HCT116 (cell line): ENCODE measurements at regions not wholly inside any gene's neighbourhood (a gene's known extent, or its start where the extent isn't known, plus 50 kb on each side); places are given as distances from the start of the nearest gene placed in this dataset.

ENCODE experiments used
- ATAC-seq: fragments of 200-7000 bp; cut with Tn5 transposase; 2 replicates; pipeline ENCODE4 v1.9.1; 2020; ENCODE audit warnings: mild to moderate bottlenecking, moderate library complexity
- BruUV-seq: library from RNA; stranded (reverse); fragments of 400-500 nt; replicated peaks from 2 replicates; lab custom pipeline; 2021; lab: Mats Ljungman, UMichigan
- CTCF ChIA-PET: fragments of 300-600 bp; sonication (Branson Sonifier 250); formaldehyde crosslinking; loops from one replicate; lab custom pipeline; 2021; ENCODE audit warnings: antibody characterized with exemption; lab: Charles Lee
- POLR2A ChIA-PET: fragments of 300-600, 350-600 bp; sonication (Branson Sonifier 250); formaldehyde crosslinking; loops from one replicate; lab custom pipeline; 2021; ENCODE audit warnings: antibody characterized with exemption; lab: Charles Lee
- RAD21 ChIA-PET, 2 experiments: fragments of 300-600 bp; sonication (Branson Sonifier 250); formaldehyde crosslinking; loops; one replicate each; lab custom pipeline; 2023; ENCODE audit warnings: low total read pairs in 2 of 2; ENCODE audit not compliant: uncharacterized antibody in 2 of 2, unreplicated experiment in 2 of 2, low non-redundant PET in 1 of 2; lab: Charles Lee
- DNase-seq: peaks from one replicate; pipeline ENCODE4 v3.0.0-alpha.2; 2010; ENCODE audit warnings: low read depth, low spot score
- H2AFZ ChIP-seq: fragments of 200-600 bp; shearing (Covaris generic), sonication (generic); 2 replicates; pipeline ENCODE4 v1.6.1; 2017; ENCODE audit warnings: low read depth, mixed run types, mixed read lengths, antibody characterized with exemption, low read length; ENCODE audit not compliant: poor library complexity, severe bottlenecking
- H3K27ac ChIP-seq: 2 replicates; pipeline ENCODE4 v1.5.1; 2012; ENCODE audit warnings: low read depth, low read length
- H3K27me3 ChIP-seq: fragments of 200-600 bp; sonication (generic); 2 replicates; pipeline ENCODE4 v1.6.1; 2016; ENCODE audit warnings: mixed run types, low read length, mixed read lengths; ENCODE audit not compliant: insufficient read depth
- H3K36me3 ChIP-seq, 2 experiments: fragments of 200-500 bp in 1 of 2; fragments of 200-600 bp in 1 of 2; sonication (Bioruptor generic) in 1 of 2; sonication (generic) in 1 of 2; 2 replicates each; pipeline versions ENCODE4 v1.5.1 to v1.6.1; 2014 to 2016; ENCODE audit warnings: low read length in 2 of 2, inconsistent platforms in 1 of 2, mixed read lengths in 1 of 2, mixed run types in 1 of 2; ENCODE audit not compliant: insufficient read depth in 2 of 2, control insufficient read depth in 1 of 2
- H3K4me1 ChIP-seq, 2 experiments: fragments of 200-600 bp in 1 of 2; sonication (generic) in 1 of 2; 2 replicates each; pipeline versions ENCODE4 v1.5.1 to v1.6.1; 2012 to 2017; ENCODE audit warnings: low read length in 2 of 2, inconsistent platforms in 1 of 2, mild to moderate bottlenecking in 1 of 2, mixed read lengths in 1 of 2, mixed run types in 1 of 2, moderate library complexity in 1 of 2; ENCODE audit not compliant: insufficient read depth in 2 of 2, control insufficient read depth in 1 of 2
- H3K4me2 ChIP-seq: fragments of 200-600 bp; sonication (generic); 2 replicates; pipeline ENCODE4 v1.6.1; 2017; ENCODE audit warnings: mixed run types, low read length, mixed read lengths
- H3K4me3 ChIP-seq, 2 experiments: fragments of 200-600 bp in 1 of 2; sonication (generic) in 1 of 2; replicated peaks in 1 of 2; 2 replicates each; pipeline ENCODE4 v1.5.1; 2011 to 2016; ENCODE audit warnings: low read length in 2 of 2, control low read depth in 1 of 2, low read depth in 1 of 2, mild to moderate bottlenecking in 1 of 2, mixed read lengths in 1 of 2, mixed run types in 1 of 2
- H3K79me2 ChIP-seq: fragments of 200-600 bp; sonication (generic); 2 replicates; pipeline ENCODE4 v1.6.1; 2017; ENCODE audit warnings: mild to moderate bottlenecking, mixed run types, low read length, moderate library complexity, mixed read lengths; ENCODE audit not compliant: insufficient read depth
- H3K9ac ChIP-seq: fragments of 200-600 bp; sonication (generic); 2 replicates; pipeline ENCODE4 v1.6.1; 2016; ENCODE audit warnings: low read length, mixed read lengths
- H3K9me2 ChIP-seq: fragments of 200-600 bp; sonication (generic), shearing (Covaris generic); 2 replicates; pipeline ENCODE4 v1.6.1; 2017; ENCODE audit warnings: mixed run types, mild to moderate bottlenecking, moderate library complexity; ENCODE audit not compliant: insufficient read depth
- H3K9me3 ChIP-seq, 2 experiments: fragments of 200-500 bp in 1 of 2; fragments of 200-600 bp in 1 of 2; sonication (Bioruptor generic) in 1 of 2; sonication (generic) in 1 of 2; 2 replicates each; pipeline ENCODE4 v1.6.1; 2014 to 2017; ENCODE audit warnings: low read length in 2 of 2, mixed read lengths in 2 of 2, inconsistent platforms in 1 of 2, low read depth in 1 of 2, mild to moderate bottlenecking in 1 of 2, mixed run types in 1 of 2, moderate library complexity in 1 of 2; ENCODE audit not compliant: control insufficient read depth in 1 of 2, insufficient read depth in 1 of 2
- H4K20me1 ChIP-seq: fragments of 200-600 bp; sonication (generic), shearing (Covaris generic); 2 replicates; pipeline ENCODE4 v1.6.1; 2017; ENCODE audit warnings: mixed run types, mild to moderate bottlenecking, moderate library complexity; ENCODE audit not compliant: insufficient read depth
- ATF3 ChIP-seq: IDR thresholded peaks from 2 replicates; pipeline ENCODE4 v1.6.1; 2012
- CBX3 ChIP-seq: IDR thresholded peaks from 2 replicates; pipeline ENCODE4 v1.6.1; 2012; ENCODE audit warnings: low read depth
- CEBPB ChIP-seq: IDR thresholded peaks from 2 replicates; pipeline ENCODE4 v1.6.1; 2012; ENCODE audit warnings: low read depth
- EZH2phosphoT487 ChIP-seq: fragments of 200-600 bp; IDR thresholded peaks from 2 replicates; pipeline ENCODE4 v1.6.1; 2018; ENCODE audit warnings: antibody characterized with exemption, borderline replicate concordance
- JUND ChIP-seq: IDR thresholded peaks from 2 replicates; pipeline ENCODE4 v1.6.1; 2012
- REST ChIP-seq: IDR thresholded peaks from 2 replicates; pipeline ENCODE4 v1.6.1; 2012; ENCODE audit warnings: low read depth
- TCF7L2 ChIP-seq: IDR thresholded peaks from 2 replicates; pipeline ENCODE4 v1.7.0; 2011; ENCODE audit warnings: borderline replicate concordance, inconsistent platforms; ENCODE audit not compliant: insufficient read depth, insufficient read length; ENCODE audit errors: extremely low read depth
- ZBTB33 ChIP-seq: IDR thresholded peaks from 2 replicates; pipeline ENCODE4 v1.6.1; 2011; ENCODE audit warnings: mild to moderate bottlenecking, low read length, moderate library complexity; ENCODE audit not compliant: insufficient replicate concordance; ENCODE audit errors: extremely low read depth
- ZFX ChIP-seq: fragments of 450-650 bp; IDR thresholded peaks from 2 replicates; pipeline ENCODE4 v1.6.1; 2017
- ZNF274 ChIP-seq: fragments of 200-500 bp; sonication (Bioruptor generic); IDR thresholded peaks from 2 replicates; pipeline ENCODE4 v1.6.1; 2014; ENCODE audit warnings: mild to moderate bottlenecking, low read depth, low read length, inconsistent platforms
- intact Hi-C: fragments of 100-400 bp; cut with micrococcal nuclease; formaldehyde crosslinking; loops from 2 replicates; pipeline ENCODE4 v1.10.0; 2022

GRCh38 chr21:28690196-28690595 lies 302.5 kb downstream of the LTN1 start:
- no peaks in the 10 kb centered on the region for H4K20me1 ChIP-seq
- no peaks in the 10 kb centered on the region for H3K9me2 ChIP-seq
- H3K4me1 ChIP-seq, result no peaks in the 10 kb centered on the region
- CTCF ChIA-PET, result no interaction called here
- no peak for ATAC-seq
- DNase-seq, result no peak
- no peaks in the 10 kb centered on the region for H3K36me3 ChIP-seq
- H3K27me3 ChIP-seq, result no peaks in the 10 kb centered on the region
- no peak overlapping the region for H3K9ac ChIP-seq
- no peaks in the 10 kb centered on the region for H3K9me3 ChIP-seq
- no peak overlapping the region for H3K4me2 ChIP-seq
- no peak overlapping the region for H3K27ac ChIP-seq
- no peak overlapping the region for H2AFZ ChIP-seq
- intact Hi-C loops, result no loop called here
- RAD21 ChIA-PET, result no interaction called here
- H3K4me3 ChIP-seq, result no peak overlapping the region
- POLR2A ChIA-PET, result no interaction called here
- H3K79me2 ChIP-seq, result no peaks in the 10 kb centered on the region
- TF ChIP-seq TCF7L2 (no peak), CEBPB (no peak), ATF3 (no peak), JUND (no peak), REST (no peak), ZFX (no peak), CBX3 (no peak), ZBTB33 (no peak), ZNF274 (no peak), EZH2phosphoT487 (no peak)
- BruUV-seq, result no TSS peak
